ENCODE measurements at regions not wholly inside any gene's neighbourhood (a gene's known extent, or its start where the extent isn't known, plus 50 kb on each side); places are given as distances from the start of the nearest gene placed in this dataset.

DNA sequence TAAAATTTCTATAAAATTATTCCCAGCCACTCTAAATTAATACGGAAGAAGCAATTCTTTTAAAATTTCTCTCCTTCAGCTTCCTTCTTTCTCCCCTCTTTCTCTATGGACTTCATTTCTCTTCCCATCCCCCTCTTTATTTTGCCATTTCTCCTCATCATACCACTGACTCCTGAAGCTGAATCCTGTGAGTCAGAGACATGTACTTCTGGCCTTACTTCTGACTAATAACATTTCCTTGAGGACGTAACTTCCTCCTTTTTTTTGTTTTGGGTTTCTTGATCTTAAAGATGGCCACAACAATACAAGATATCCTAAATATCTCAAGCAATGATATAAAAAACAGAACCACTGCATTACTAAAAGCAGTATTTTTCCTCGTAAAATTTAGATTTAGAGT lies 63.6 kb upstream of the DENND1B start:
- TF ChIP-seq, protein P1, sequence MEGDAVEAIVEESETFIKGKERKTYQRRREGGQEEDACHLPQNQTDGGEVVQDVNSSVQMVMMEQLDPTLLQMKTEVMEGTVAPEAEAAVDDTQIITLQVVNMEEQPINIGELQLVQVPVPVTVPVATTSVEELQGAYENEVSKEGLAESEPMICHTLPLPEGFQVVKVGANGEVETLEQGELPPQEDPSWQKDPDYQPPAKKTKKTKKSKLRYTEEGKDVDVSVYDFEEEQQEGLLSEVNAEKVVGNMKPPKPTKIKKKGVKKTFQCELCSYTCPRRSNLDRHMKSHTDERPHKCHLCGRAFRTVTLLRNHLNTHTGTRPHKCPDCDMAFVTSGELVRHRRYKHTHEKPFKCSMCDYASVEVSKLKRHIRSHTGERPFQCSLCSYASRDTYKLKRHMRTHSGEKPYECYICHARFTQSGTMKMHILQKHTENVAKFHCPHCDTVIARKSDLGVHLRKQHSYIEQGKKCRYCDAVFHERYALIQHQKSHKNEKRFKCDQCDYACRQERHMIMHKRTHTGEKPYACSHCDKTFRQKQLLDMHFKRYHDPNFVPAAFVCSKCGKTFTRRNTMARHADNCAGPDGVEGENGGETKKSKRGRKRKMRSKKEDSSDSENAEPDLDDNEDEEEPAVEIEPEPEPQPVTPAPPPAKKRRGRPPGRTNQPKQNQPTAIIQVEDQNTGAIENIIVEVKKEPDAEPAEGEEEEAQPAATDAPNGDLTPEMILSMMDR (IDR thresholded peaks at IDR 0.05; ENCODE audit: low read depth, low read length, poor library complexity, severe bottlenecking) = no peak
- TF ChIP-seq EZH2phosphoT487 (IDR thresholded peaks at IDR 0.05; ENCODE audit: borderline replicate concordance, low read length) = no peak
